GM06990 (cell line): ENCODE measurements at regions not wholly inside any gene's neighbourhood (a gene's known extent, or its start where the extent isn't known, plus 50 kb on each side); places are given as distances from the start of the nearest gene placed in this dataset.
"Not testable (repeated sequence)": the region's sequence is repeated elsewhere in the genome, so short reads cannot be mapped to it uniquely, and the experiment has no call there.

Experiments
- DNase-seq: peaks from one replicate; pipeline ENCODE4 v3.0.0-alpha.2; 2011; ENCODE audit not compliant: insufficient read length; ENCODE audit errors: extremely low read depth
- H3K27me3 ChIP-seq: replicated peaks from 2 replicates; pipeline ENCODE4 v1.6.0; 2011; ENCODE audit warnings: low read length; ENCODE audit not compliant: control insufficient read depth, insufficient read depth
- H3K36me3 ChIP-seq: 2 replicates; pipeline ENCODE4 v1.5.1; 2011; ENCODE audit warnings: low read length; ENCODE audit not compliant: control insufficient read depth, insufficient read depth
- H3K4me3 ChIP-seq: replicated peaks from 2 replicates; pipeline ENCODE4 v1.5.1; 2011; ENCODE audit warnings: low read depth, mild to moderate bottlenecking, control low read depth, low read length
- CTCF ChIP-seq: IDR thresholded peaks from 2 replicates; pipeline ENCODE4 v1.5.1; 2011; ENCODE audit warnings: low read length, control low read depth, mild to moderate bottlenecking, inconsistent platforms; ENCODE audit not compliant: insufficient read depth, poor library complexity, severe bottlenecking

GRCh38 chr3:153369561-153370374 is 207.7 kb downstream of the RAP2B start:
- DNase-seq, result no peak
- Histone ChIP-seq H3K4me3 (no peak overlapping the region), H3K36me3 (no peaks in the 10 kb centered on the region), H3K27me3 (no peaks in the 10 kb centered on the region)
- TF ChIP-seq CTCF, result no peak

GRCh38 chr3:153370680-153371079 is 208.7 kb downstream of the RAP2B start:
- Histone ChIP-seq H3K27me3 (no peaks in the 10 kb centered on the region), H3K36me3 (no peaks in the 10 kb centered on the region), H3K4me3 (no peak overlapping the region)
- no peak for TF ChIP-seq CTCF
- no peak for DNase-seq

GRCh38 chr3:153372326-153372725 is 210.3 kb downstream of the RAP2B start:
- no peak for DNase-seq
- H3K4me3 ChIP-seq, result no peak overlapping the region
- H3K36me3 ChIP-seq, result no peaks in the 10 kb centered on the region
- no peak for TF ChIP-seq CTCF
- H3K27me3 ChIP-seq, result no peaks in the 10 kb centered on the region

GRCh38 chr3:153373606-153374005 is 211.6 kb downstream of the RAP2B start:
- no peak for DNase-seq

GRCh38 chr3:153378366-153378765 is 216.3 kb downstream of the RAP2B start:
- not testable (repeated sequence) for H3K4me3 ChIP-seq, H3K27me3 ChIP-seq, H3K36me3 ChIP-seq, DNase-seq

More at GRCh38 chr3:153373606-153374005, 211.6 kb downstream of the RAP2B start:
- Histone ChIP-seq H3K27me3 (no peaks in the 10 kb centered on the region), H3K36me3 (no peaks in the 10 kb centered on the region), H3K4me3 (no peak overlapping the region)
- TF ChIP-seq CTCF, result no peak

GRCh38 chr3:153379516-153379915 is 217.5 kb downstream of the RAP2B start:
- TF ChIP-seq CTCF, result no peak
- H3K4me3 ChIP-seq, result no peak overlapping the region

More at GRCh38 chr3:153379516-153379915, 217.5 kb downstream of the RAP2B start:
- H3K27me3 ChIP-seq, result no peaks in the 10 kb centered on the region
- H3K36me3 ChIP-seq, result no peaks in the 10 kb centered on the region
- DNase-seq, result no peak
